Small intestine (tissue), 7 donors: ENCODE measurements at regions not wholly inside any gene's neighbourhood (a gene's known extent, or its start where the extent isn't known, plus 50 kb on each side); places are given as distances from the start of the nearest gene placed in this dataset.

ENCODE experiments used
- DNase-seq, 2 donors: peaks; one replicate each; pipeline versions ENCODE4 v3.0.0 to v3.0.0-alpha.2; 2013
- FAIRE-seq: peaks from 2 replicates; lab custom pipeline; 2012; peaks lifted over from hg19 to GRCh38; lab: Jason Lieb, UNC
- H3K27ac ChIP-seq, 3 donors: one replicate each; pipeline ENCODE4 v1.5.1; 2013; ENCODE audit warnings: low read length in 2 of 3, mild to moderate bottlenecking in 2 of 3, control low read depth in 1 of 3, inconsistent platforms in 1 of 3, low read depth in 1 of 3, moderate library complexity in 1 of 3
- H3K27me3 ChIP-seq, 3 donors: one replicate each; pipeline ENCODE4 v1.6.1; 2013; ENCODE audit warnings: low read length in 3 of 3, inconsistent platforms in 1 of 3; ENCODE audit not compliant: control insufficient read depth in 3 of 3, insufficient read depth in 3 of 3
- H3K36me3 ChIP-seq, 3 donors: one replicate each; pipeline ENCODE4 v1.6.1; 2013; ENCODE audit warnings: low read length in 3 of 3, inconsistent platforms in 1 of 3, low read depth in 1 of 3, mild to moderate bottlenecking in 1 of 3, moderate library complexity in 1 of 3; ENCODE audit not compliant: control insufficient read depth in 3 of 3, insufficient read depth in 2 of 3
- H3K4me1 ChIP-seq, 3 donors: one replicate each; pipeline ENCODE4 v1.6.1; 2013; ENCODE audit warnings: low read length in 2 of 3, inconsistent platforms in 1 of 3, low read depth in 1 of 3, mild to moderate bottlenecking in 1 of 3, moderate library complexity in 1 of 3; ENCODE audit not compliant: control insufficient read depth in 3 of 3, insufficient read depth in 2 of 3
- H3K4me3 ChIP-seq, 3 donors: one replicate each; pipeline ENCODE4 v1.5.1; 2013; ENCODE audit warnings: low read length in 3 of 3, control low read depth in 1 of 3, inconsistent platforms in 1 of 3, low read depth in 1 of 3, mild to moderate bottlenecking in 1 of 3, moderate library complexity in 1 of 3
- H3K9me3 ChIP-seq, 2 donors: one replicate each; pipeline ENCODE4 v1.6.1; 2013; ENCODE audit warnings: low read depth in 1 of 2, low read length in 1 of 2; ENCODE audit not compliant: control insufficient read depth in 2 of 2, insufficient read depth in 1 of 2
- WGBS, 3 donors: extraction: QIAGEN DNeasy Blood & Tissue Kit; methylation state at CpG; one replicate each; pipeline ENCODE4 v1.1.7; 2013; 5-methylcytosine and 5-hydroxymethylcytosine counted together
- donor health status: healthy with polysubstance abuse.
- donor health status: control.
- donor health status: control.
- donor health status: Bipolar disorder and iron deficiency.
- donor health status: healthy.

- H3K9me3 ChIP-seq = no peaks in the 10 kb centered on the region
- DNase-seq = no peak
- H3K27me3 ChIP-seq = no peaks in the 10 kb centered on the region
- no peaks in the 10 kb centered on the region for H3K4me1 ChIP-seq
- no peak overlapping the region for H3K27ac ChIP-seq
- H3K4me3 ChIP-seq = no peak overlapping the region
- WGBS, 3 donors = 75 to 80% (median 77%) methylated on average over 6 of the region's 6 CpGs
- no peak for FAIRE-seq
- H3K36me3 ChIP-seq = no peaks in the 10 kb centered on the region
Observed at GRCh38 chr11:70522309-70522592, 123.9 kb downstream of the CTTN start.

- DNase-seq (peak in 1 of 2 donors; percentile 39), FAIRE-seq (no peak)
Observed at GRCh38 chr11:70522593-70523311, 124.4 kb downstream of the CTTN start.

DNA sequence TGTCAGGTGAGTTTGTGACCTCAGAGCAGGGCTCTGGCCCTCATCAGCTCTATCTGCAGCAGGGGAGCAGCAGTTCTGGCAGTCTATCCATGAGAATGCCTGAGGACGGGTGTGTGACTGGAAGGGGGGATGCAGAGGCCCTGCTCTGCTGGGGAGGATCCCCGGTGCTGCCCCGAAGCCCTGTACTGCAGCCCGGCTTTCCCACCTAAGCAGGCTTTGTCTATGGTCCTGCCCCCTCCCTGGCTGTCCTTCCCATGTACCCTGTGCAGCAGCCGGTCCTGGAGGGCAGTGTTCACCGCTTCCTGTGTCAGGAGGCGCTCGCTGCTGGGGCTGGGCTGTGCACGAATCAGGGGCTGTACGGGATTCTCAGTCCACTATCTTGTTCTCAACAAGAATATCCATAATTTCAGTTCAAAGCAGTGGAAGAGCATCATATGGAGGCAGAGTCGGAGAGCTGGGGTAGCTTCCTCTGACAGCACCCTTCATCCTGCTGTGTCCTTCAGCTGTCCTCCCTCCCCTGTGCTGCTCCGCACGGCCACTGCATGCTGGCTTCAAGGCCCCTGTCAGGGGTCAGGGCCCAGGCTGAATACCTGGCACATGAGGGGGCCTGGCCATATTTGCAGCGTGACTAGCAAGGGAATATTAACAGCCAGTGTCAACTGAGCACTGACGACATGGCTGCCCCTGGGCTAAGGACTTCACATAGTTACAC lies 125.2 kb downstream of the CTTN start:
- 80 to 91% (median 83%) methylated on average over 15 of the region's 15 CpGs for WGBS, 3 donors
- H3K9me3 ChIP-seq = no peaks in the 10 kb centered on the region
- no peaks in the 10 kb centered on the region for H3K4me1 ChIP-seq
- no peak for DNase-seq
- no peaks in the 10 kb centered on the region for H3K27me3 ChIP-seq
- no peak overlapping the region for H3K27ac ChIP-seq
- H3K36me3 ChIP-seq = no peaks in the 10 kb centered on the region
- no peak for FAIRE-seq
- H3K4me3 ChIP-seq = no peak overlapping the region

More at GRCh38 chr11:70522593-70523311, 124.4 kb downstream of the CTTN start:
- 51 to 69% (median 67%) methylated on average over 26 of the region's 26 CpGs for WGBS, 3 donors
- H3K27me3 ChIP-seq = no peaks in the 10 kb centered on the region
- H3K27ac ChIP-seq = no peak overlapping the region
- no peaks in the 10 kb centered on the region for H3K4me1 ChIP-seq
- H3K4me3 ChIP-seq = no peak overlapping the region
- H3K9me3 ChIP-seq = no peaks in the 10 kb centered on the region
- H3K36me3 ChIP-seq = no peaks in the 10 kb centered on the region

DNA sequence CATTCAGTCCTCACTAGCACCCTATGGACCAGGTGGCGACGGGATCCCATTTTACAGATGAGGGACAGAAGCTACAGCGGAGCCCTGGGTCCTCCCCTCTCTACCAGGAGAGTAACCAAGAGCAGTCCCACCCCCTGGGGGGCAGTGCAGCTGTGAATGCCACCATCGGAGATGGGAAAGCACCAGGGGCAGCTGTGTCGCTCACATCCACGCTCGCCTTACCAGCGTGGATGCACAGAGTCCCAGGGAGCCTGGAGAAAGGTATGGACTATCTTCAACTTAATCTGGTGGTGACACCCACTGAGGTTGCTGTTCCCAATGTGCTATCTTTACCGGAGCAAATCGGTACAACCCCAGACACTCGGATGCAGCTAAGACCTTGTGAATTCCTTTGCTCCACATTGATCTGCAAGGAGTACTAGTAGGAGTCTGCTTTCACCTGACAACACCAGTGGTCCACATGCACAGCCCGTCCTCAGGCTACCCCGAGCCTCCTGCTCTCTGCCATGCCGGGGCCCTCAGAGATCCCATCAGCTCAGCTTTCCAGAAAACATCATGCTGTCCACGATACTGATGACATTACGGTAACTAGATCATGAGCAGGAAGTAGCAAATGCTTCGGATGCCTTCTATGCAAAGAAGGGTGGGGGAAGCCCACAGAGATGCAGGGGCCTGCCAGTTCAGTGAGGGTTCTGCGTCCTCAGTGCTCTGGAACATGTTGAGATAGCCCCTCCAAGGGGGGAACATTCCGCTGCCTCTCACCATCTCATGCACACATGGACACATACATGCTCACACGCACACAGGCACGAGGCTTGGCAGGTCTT lies 126.0 kb downstream of the CTTN start:
- no peaks in the 10 kb centered on the region for H3K27me3 ChIP-seq
- DNase-seq (no peak), FAIRE-seq (no peak)
- WGBS, 3 donors = 65 to 84% (median 78%) methylated on average over 21 of the region's 21 CpGs
- H3K27ac ChIP-seq = no peak overlapping the region
- no peaks in the 10 kb centered on the region for H3K4me1 ChIP-seq
- no peaks in the 10 kb centered on the region for H3K36me3 ChIP-seq
- no peaks in the 10 kb centered on the region for H3K9me3 ChIP-seq
- no peak overlapping the region for H3K4me3 ChIP-seq

- Histone ChIP-seq H3K27me3 (no peaks in the 10 kb centered on the region), H3K27ac (no peak overlapping the region), H3K4me3 (no peak overlapping the region), H3K9me3 (peaks cover 0 to 4% of the 10 kb centered on the region in 2 donors), H3K36me3 (no peaks in the 10 kb centered on the region), H3K4me1 (no peaks in the 10 kb centered on the region)
- DNase-seq = no peak
- WGBS, 3 donors = 78 to 90% (median 84%) methylated on average over 9 of the region's 9 CpGs
- FAIRE-seq = no peak
Observed at GRCh38 chr11:70525006-70525405, 126.7 kb downstream of the CTTN start.

DNA sequence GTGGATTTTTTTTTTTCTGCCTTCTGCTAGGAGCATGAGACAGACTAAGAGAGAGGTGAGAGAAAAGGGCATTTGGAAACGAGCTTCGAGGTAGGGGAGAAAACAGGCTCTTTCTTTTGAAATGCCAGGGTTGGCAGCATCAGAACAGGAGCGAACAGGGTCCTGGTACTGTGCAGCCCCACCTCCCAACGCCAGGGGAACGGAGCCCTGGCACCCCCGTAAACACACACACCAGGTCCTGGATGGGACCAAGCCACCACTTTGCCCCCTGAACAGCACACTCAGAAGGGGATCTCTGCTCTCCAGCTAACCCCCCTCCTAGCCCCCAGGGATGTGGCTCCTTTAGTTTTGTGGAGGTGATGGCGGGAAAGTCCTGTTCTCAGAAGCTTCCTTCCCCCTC lies 127.1 kb downstream of the CTTN start:
- DNase-seq = no peak
- no peaks in the 10 kb centered on the region for H3K36me3 ChIP-seq
- FAIRE-seq = no peak
- WGBS, 3 donors = 82 to 91% (median 88%) methylated on average over 7 of the region's 7 CpGs
- no peaks in the 10 kb centered on the region for H3K27me3 ChIP-seq
- no peak overlapping the region for H3K27ac ChIP-seq
- no peaks in the 10 kb centered on the region for H3K4me1 ChIP-seq
- peaks cover 0 to 6% of the 10 kb centered on the region in 2 donors for H3K9me3 ChIP-seq
- no peak overlapping the region for H3K4me3 ChIP-seq

DNA sequence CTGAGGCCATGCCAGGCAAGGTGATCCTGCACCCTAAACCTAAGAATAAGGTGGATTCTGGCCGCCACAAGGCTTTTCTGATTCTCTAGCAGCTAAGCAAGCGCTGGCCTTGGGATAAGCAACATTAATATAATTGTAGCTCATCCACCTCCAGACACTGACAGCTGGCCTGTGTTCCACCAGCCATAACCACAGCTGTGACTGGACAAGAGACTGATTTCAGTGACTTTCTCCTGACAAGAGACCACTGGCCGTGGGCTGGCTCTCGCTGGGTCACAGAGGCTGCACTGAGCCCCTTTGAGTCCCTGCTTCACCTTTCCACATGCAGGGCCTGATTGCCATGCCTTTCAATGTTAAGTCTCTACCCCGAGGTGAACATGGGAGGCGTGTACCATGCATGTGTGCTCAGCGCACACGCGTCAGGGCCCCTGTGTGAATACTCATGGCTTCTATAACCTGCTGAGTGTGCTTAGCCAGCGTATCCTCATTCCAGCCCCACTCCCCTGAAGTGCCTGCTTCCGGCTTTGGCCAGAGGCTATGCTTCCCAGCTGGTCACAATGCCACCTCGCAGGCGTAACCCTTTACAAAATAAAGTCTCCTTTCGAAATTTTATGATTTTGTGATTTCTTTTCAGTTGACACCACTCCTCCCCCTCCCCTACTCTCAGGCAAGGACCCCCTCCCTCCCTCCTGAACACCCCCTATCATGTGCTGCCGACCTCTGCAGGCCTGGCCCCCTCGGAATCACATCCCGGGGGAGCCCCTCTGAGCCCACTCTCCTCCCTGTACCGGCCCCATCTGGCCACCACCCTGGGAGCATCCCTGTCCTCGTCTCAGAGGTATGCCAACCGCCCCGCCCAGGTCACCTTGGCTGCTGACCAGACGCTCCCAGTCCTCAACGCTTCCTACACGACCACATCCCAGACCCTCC lies 128.1 kb downstream of the CTTN start:
- H3K27me3 ChIP-seq = no peaks in the 10 kb centered on the region
- DNase-seq (no peak), FAIRE-seq (no peak)
- H3K36me3 ChIP-seq = no peaks in the 10 kb centered on the region
- peaks cover 0 to 6% of the 10 kb centered on the region in 2 donors for H3K9me3 ChIP-seq
- no peak overlapping the region for H3K4me3 ChIP-seq
- no peak overlapping the region for H3K27ac ChIP-seq
- H3K4me1 ChIP-seq = no peaks in the 10 kb centered on the region
- WGBS, 3 donors = 79 to 83% (median 82%) methylated on average over 24 of the region's 24 CpGs

GRCh38 chr11:70527046-70527395 lies 128.7 kb downstream of the CTTN start:
- no peak overlapping the region for H3K27ac ChIP-seq
- 72 to 81% (median 77%) methylated on average over 7 of the region's 7 CpGs for WGBS, 3 donors

More at GRCh38 chr11:70527046-70527395, 128.7 kb downstream of the CTTN start:
- H3K9me3 ChIP-seq = peaks cover 0 to 6% of the 10 kb centered on the region in 2 donors
- no peaks in the 10 kb centered on the region for H3K36me3 ChIP-seq
- H3K4me3 ChIP-seq = no peak overlapping the region
- FAIRE-seq (no peak), DNase-seq (no peak)
- H3K4me1 ChIP-seq = no peaks in the 10 kb centered on the region
- no peaks in the 10 kb centered on the region for H3K27me3 ChIP-seq
